BLaER1 (cell line): ENCODE measurements at regions not wholly inside any gene's neighbourhood (a gene's known extent, or its start where the extent isn't known, plus 50 kb on each side); places are given as distances from the start of the nearest gene placed in this dataset.
A peak's percentile ranks its signal among the peaks of the same experiment; 100 is the strongest.

ENCODE experiments used
- H3K27ac ChIP-seq: shearing (Covaris generic); formaldehyde crosslinking; 2 replicates; pipeline ENCODE4 v1.8.1; 2022
- H3K27me3 ChIP-seq: shearing (Covaris generic); formaldehyde crosslinking; 2 replicates; pipeline ENCODE4 v1.8.1; 2022
- H3K36me3 ChIP-seq: shearing (Covaris generic); formaldehyde crosslinking; 2 replicates; pipeline ENCODE4 v1.8.1; 2022
- H3K4me1 ChIP-seq: shearing (Covaris generic); formaldehyde crosslinking; 2 replicates; pipeline ENCODE4 v1.8.1; 2022
- H3K4me2 ChIP-seq: shearing (Covaris generic); formaldehyde crosslinking; 2 replicates; pipeline ENCODE4 v1.8.1; 2022
- H3K4me3 ChIP-seq: shearing (Covaris generic); formaldehyde crosslinking; 2 replicates; pipeline ENCODE4 v1.8.1; 2022
- H3K9ac ChIP-seq: shearing (Covaris generic); formaldehyde crosslinking; 2 replicates; pipeline ENCODE4 v1.8.1; 2022
- H3K9me3 ChIP-seq: shearing (Covaris generic); formaldehyde crosslinking; 2 replicates; pipeline ENCODE4 v1.8.1; 2022
- H4K20me1 ChIP-seq: shearing (Covaris generic); formaldehyde crosslinking; 2 replicates; pipeline ENCODE4 v1.8.1; 2022
- Cebpa-rat ChIP-seq: shearing (Covaris generic); IDR thresholded peaks from 2 replicates; pipeline ENCODE4 v1.8.1; 2022

GRCh38 chr5:5979761-5980537 lies 398.4 kb downstream of the MED10 start:
- H3K27me3 ChIP-seq: no peaks in the 10 kb centered on the region
- H3K9ac ChIP-seq: no peak overlapping the region
- no peak for TF ChIP-seq Cebpa-rat
- peak overlapping the region; percentile 81 for H3K4me2 ChIP-seq
- H4K20me1 ChIP-seq: no peaks in the 10 kb centered on the region
- H3K36me3 ChIP-seq: no peaks in the 10 kb centered on the region
- no peak overlapping the region for H3K27ac ChIP-seq
- peaks cover 23% of the 10 kb centered on the region for H3K4me1 ChIP-seq
- no peak overlapping the region for H3K4me3 ChIP-seq
- H3K9me3 ChIP-seq: no peaks in the 10 kb centered on the region

DNA sequence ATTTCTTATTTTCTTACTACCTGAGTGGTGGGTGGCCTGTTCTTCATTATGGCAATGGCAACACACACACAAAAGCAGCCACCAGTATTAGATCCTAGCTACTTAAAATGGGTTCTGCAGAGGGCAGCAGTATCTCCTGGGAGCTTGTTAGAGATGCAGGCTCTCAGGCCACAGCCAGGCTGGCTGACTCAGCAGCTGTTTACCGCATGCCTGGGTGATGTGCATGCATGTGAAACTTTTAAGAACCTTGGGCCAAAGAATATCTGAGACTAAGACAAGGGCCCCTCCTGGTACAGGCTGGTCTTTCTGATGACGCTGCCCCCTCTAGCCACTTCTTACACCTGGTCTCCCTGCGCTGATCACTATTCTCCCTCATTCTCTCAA lies 399.0 kb downstream of the MED10 start:
- Histone ChIP-seq H3K27me3 (no peaks in the 10 kb centered on the region), H3K4me1 (peaks cover 23% of the 10 kb centered on the region), H3K36me3 (no peaks in the 10 kb centered on the region), H4K20me1 (no peaks in the 10 kb centered on the region), H3K27ac (no peak overlapping the region), H3K4me2 (peak overlapping the region; percentile 81), H3K9ac (no peak overlapping the region), H3K9me3 (no peaks in the 10 kb centered on the region), H3K4me3 (no peak overlapping the region)
- no peak for TF ChIP-seq Cebpa-rat

DNA sequence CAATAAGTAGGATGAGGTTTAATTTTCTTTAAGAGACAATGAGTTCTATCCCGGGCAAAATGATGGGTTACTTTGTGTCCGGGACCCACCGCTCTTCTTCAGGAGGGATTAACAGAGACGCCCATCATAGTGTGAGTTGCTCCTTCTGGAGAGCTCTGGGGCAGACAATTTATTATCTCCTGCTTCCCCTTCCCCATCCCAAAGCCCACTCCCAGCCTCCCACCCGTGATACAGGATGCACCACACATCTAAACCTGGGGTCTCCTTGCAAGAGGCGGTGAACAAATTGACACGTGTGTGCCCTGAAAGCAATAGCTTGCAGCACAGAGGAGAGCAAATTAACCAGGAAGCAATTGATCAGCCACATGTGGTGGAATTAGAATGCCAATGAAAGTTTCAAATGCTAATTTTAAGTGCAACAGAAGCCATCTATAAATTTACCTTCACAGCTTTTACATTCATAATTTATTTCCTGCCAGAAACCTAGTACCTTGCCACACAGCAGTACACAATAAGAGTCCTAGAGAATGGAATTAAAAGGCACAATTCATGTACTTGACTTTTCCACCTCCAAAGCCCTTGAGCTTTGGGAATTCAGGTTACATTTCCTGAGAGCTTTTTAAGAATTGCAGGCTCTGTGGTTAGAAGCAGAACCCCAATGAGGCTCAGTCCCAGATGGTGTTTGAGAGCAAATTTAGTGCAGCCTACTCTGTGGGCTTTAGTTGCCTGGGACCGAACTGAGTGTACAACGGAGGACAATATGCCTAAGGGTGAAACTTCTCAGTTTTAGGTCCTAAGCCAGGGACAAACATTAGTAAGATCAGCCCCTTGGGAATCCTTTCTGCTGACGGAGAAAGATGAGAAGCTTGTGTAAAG lies 399.6 kb downstream of the MED10 start:
- no peak overlapping the region for H3K4me3 ChIP-seq
- H3K9ac ChIP-seq: no peak overlapping the region
- peaks cover 23% of the 10 kb centered on the region for H3K4me1 ChIP-seq
- H3K36me3 ChIP-seq: no peaks in the 10 kb centered on the region
- no peak overlapping the region for H3K27ac ChIP-seq
- H3K4me2 ChIP-seq: peak overlapping the region; percentile 81
- TF ChIP-seq Cebpa-rat: no peak
- no peaks in the 10 kb centered on the region for H4K20me1 ChIP-seq
- H3K27me3 ChIP-seq: no peaks in the 10 kb centered on the region
- H3K9me3 ChIP-seq: no peaks in the 10 kb centered on the region

- no peak overlapping the region for H3K4me3 ChIP-seq
- H3K4me2 ChIP-seq: peak overlapping the region; percentile 39
- no peaks in the 10 kb centered on the region for H4K20me1 ChIP-seq
- peaks cover 31% of the 10 kb centered on the region for H3K4me1 ChIP-seq
- H3K9ac ChIP-seq: no peak overlapping the region
- H3K27me3 ChIP-seq: no peaks in the 10 kb centered on the region
- TF ChIP-seq Cebpa-rat: peak; percentile 41; the same call in 1 of the 2 replicates
- peaks cover 27% of the 10 kb centered on the region for H3K9me3 ChIP-seq
- no peaks in the 10 kb centered on the region for H3K36me3 ChIP-seq
- H3K27ac ChIP-seq: no peak overlapping the region
These were observed 407.1 kb downstream of the MED10 start for GRCh38 chr5:5971203-5971602.

GRCh38 chr5:5969942-5970483 lies 408.3 kb downstream of the MED10 start:
- H3K9ac ChIP-seq: no peak overlapping the region
- TF ChIP-seq Cebpa-rat: no peak
- no peaks in the 10 kb centered on the region for H4K20me1 ChIP-seq
- no peaks in the 10 kb centered on the region for H3K27me3 ChIP-seq
- H3K27ac ChIP-seq: no peak overlapping the region
- no peak overlapping the region for H3K4me3 ChIP-seq
- no peaks in the 10 kb centered on the region for H3K36me3 ChIP-seq
- H3K4me2 ChIP-seq: no peak overlapping the region
- H3K4me1 ChIP-seq: peaks cover 31% of the 10 kb centered on the region
- H3K9me3 ChIP-seq: peaks cover 32% of the 10 kb centered on the region

GRCh38 chr5:5968981-5969380 lies 409.4 kb downstream of the MED10 start:
- Histone ChIP-seq H3K4me3 (no peak overlapping the region), H3K4me2 (peak overlapping the region; percentile 6), H3K27ac (no peak overlapping the region), H3K36me3 (no peaks in the 10 kb centered on the region), H3K9me3 (peaks cover 43% of the 10 kb centered on the region), H3K4me1 (peaks cover 31% of the 10 kb centered on the region), H3K27me3 (no peaks in the 10 kb centered on the region), H3K9ac (no peak overlapping the region), H4K20me1 (no peaks in the 10 kb centered on the region)
- no peak for TF ChIP-seq Cebpa-rat

- Histone ChIP-seq H4K20me1 (no peaks in the 10 kb centered on the region), H3K9ac (no peak overlapping the region), H3K4me2 (no peak overlapping the region), H3K4me1 (peaks cover 31% of the 10 kb centered on the region), H3K4me3 (no peak overlapping the region), H3K27me3 (no peaks in the 10 kb centered on the region), H3K36me3 (no peaks in the 10 kb centered on the region), H3K27ac (no peak overlapping the region), H3K9me3 (peaks cover 48% of the 10 kb centered on the region)
- TF ChIP-seq Cebpa-rat: no peak
These were observed 410.4 kb downstream of the MED10 start for GRCh38 chr5:5967944-5968343.

- Histone ChIP-seq H3K27ac (no peak overlapping the region), H3K4me1 (peaks cover 31% of the 10 kb centered on the region), H4K20me1 (no peaks in the 10 kb centered on the region), H3K4me2 (no peak overlapping the region), H3K4me3 (no peak overlapping the region), H3K27me3 (no peaks in the 10 kb centered on the region), H3K36me3 (no peaks in the 10 kb centered on the region), H3K9me3 (peaks cover 43% of the 10 kb centered on the region), H3K9ac (no peak overlapping the region)
- no peak for TF ChIP-seq Cebpa-rat
These were observed 411.0 kb downstream of the MED10 start for GRCh38 chr5:5967373-5967772.

- no peak overlapping the region for H3K4me2 ChIP-seq
- H3K9me3 ChIP-seq: peaks cover 24% of the 10 kb centered on the region
- no peak overlapping the region for H3K9ac ChIP-seq
- peaks cover 11% of the 10 kb centered on the region for H3K4me1 ChIP-seq
- H4K20me1 ChIP-seq: no peaks in the 10 kb centered on the region
- no peaks in the 10 kb centered on the region for H3K27me3 ChIP-seq
- H3K36me3 ChIP-seq: no peaks in the 10 kb centered on the region
- no peak for TF ChIP-seq Cebpa-rat
- no peak overlapping the region for H3K27ac ChIP-seq
- H3K4me3 ChIP-seq: no peak overlapping the region
These were observed 413.2 kb downstream of the MED10 start for GRCh38 chr5:5965132-5965531.

GRCh38 chr5:5964347-5964746 lies 414.0 kb downstream of the MED10 start:
- no peak for TF ChIP-seq Cebpa-rat
- H3K9me3 ChIP-seq: peaks cover 24% of the 10 kb centered on the region
- H3K27me3 ChIP-seq: no peaks in the 10 kb centered on the region
- H3K4me1 ChIP-seq: peaks cover 3% of the 10 kb centered on the region
- H3K27ac ChIP-seq: no peak overlapping the region
- H3K4me3 ChIP-seq: no peak overlapping the region
- H3K36me3 ChIP-seq: no peaks in the 10 kb centered on the region
- no peak overlapping the region for H3K9ac ChIP-seq
- H4K20me1 ChIP-seq: no peaks in the 10 kb centered on the region
- H3K4me2 ChIP-seq: no peak overlapping the region
